GM12892 (cell line): ENCODE measurements at regions not wholly inside any gene's neighbourhood (a gene's known extent, or its start where the extent isn't known, plus 50 kb on each side); places are given as distances from the start of the nearest gene placed in this dataset.

ENCODE experiments used
- POLR2AphosphoS5 ChIP-seq: IDR thresholded peaks from 2 replicates; pipeline ENCODE4 v1.6.1; 2011; ENCODE audit warnings: low read depth, low read length, control low read depth
- TAF1 ChIP-seq: IDR thresholded peaks from 2 replicates; pipeline ENCODE4 v1.6.1; 2011; ENCODE audit warnings: low read depth, mild to moderate bottlenecking, control low read depth, low read length, borderline replicate concordance

DNA sequence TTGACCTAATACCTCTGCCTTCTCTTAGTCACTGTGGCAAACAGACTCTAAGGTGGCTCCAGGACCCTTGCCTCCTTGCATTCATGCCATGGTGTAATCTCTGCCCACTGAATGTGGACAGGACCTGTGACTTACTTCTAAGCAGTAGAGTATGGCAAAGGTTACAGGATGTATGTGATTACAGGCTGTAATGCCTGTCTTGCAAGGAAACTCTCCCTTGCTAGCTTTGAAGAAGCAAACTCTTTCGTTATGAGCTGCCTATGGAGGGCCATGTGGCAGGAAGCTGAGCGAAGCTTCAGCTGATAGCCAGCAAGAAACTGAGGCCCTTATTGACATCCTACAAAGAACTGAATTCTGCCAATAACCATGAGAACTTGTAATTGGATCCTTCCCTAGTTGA is 103.3 kb upstream of the HMHB1 start:
- TF ChIP-seq POLR2AphosphoS5 = no peak
- TF ChIP-seq TAF1 = no peak
